Pancreas (tissue), 10 donors: ENCODE measurements at regions not wholly inside any gene's neighbourhood (a gene's known extent, or its start where the extent isn't known, plus 50 kb on each side); places are given as distances from the start of the nearest gene placed in this dataset.

Experiments used
- ATAC-seq, 4 donors: fragments of 200-7000 bp; cut with Tn5 transposase; one replicate each; pipeline versions ENCODE4 v1.8.0 to v1.9.1; 2020; ENCODE audit warnings: mild to moderate bottlenecking in 4 of 4, moderate library complexity in 4 of 4
- DNase-seq, 6 donors: peaks; one replicate each; pipeline ENCODE4 v3.0.0-alpha.2; 2020
- FAIRE-seq: peaks from 2 replicates; lab custom pipeline; 2012; peaks lifted over from hg19 to GRCh38; lab: Jason Lieb, UNC
- H3K27ac ChIP-seq, 4 donors: fragments of 200-600 bp; sonication (generic); 1 replicate in 3 of 4; 2 replicates in 1 of 4; pipeline versions ENCODE4 v1.5.0 to v1.8.0; 2020
- H3K27me3 ChIP-seq, 4 donors: fragments of 200-600 bp; one replicate each; pipeline ENCODE4 v1.8.0; 2021
- H3K36me3 ChIP-seq, 3 donors: fragments of 200-600 bp; sonication (generic) in 1 of 3; one replicate each; pipeline versions ENCODE4 v1.5.0 to v1.8.0; 2020 to 2021
- H3K4me1 ChIP-seq, 3 donors: fragments of 200-600 bp; one replicate each; pipeline ENCODE4 v1.8.0; 2021
- H3K4me3 ChIP-seq, 4 donors: fragments of 200-600 bp; sonication (generic) in 2 of 4; one replicate each; pipeline versions ENCODE4 v1.5.0 to v1.8.0; 2020 to 2021
- H3K9me3 ChIP-seq, 4 donors: fragments of 200-600 bp; one replicate each; pipeline ENCODE4 v1.8.0; 2021
- WGBS, 2 donors: extraction: QIAGEN DNeasy Blood & Tissue Kit; methylation state at CpG; one replicate each; pipeline ENCODE4 v1.1.7; 2013; 5-methylcytosine and 5-hydroxymethylcytosine counted together
- intact Hi-C, 3 donors: fragments of 100-400 bp; cut with DNase I; formaldehyde crosslinking; loops; one replicate each; pipeline versions ENCODE4 v1.11.1 to v1.14.2; 2022
- TF ChIP-seq, protein P1 (sequence below), 4 donors: fragments of 200-600 bp; sonication (generic) in 3 of 4; IDR thresholded peaks; one replicate each; pipeline versions ENCODE4 v1.5.0 to v1.8.0; 2021; ENCODE audit warnings: antibody characterized with exemption in 4 of 4
- donor health status: healthy with polysubstance abuse.
- donor health status: DM: no; HTN: no; CAD: no; lungs with moderate emphysema.
- donor health status: DM: no; HTN: no; CAD: no.
- donor health status: control.
- donor health status: control.
- donor health status: Bipolar disorder and iron deficiency.
- donor health status: DM: yes; HTN: yes; CAD: no.
- donor health status: DM: no; HTN: no; CAD: no.
- donor health status: DM: no; HTN: no; CAD: no.
- donor health status: DM: yes; HTN: yes; CAD: no.

DNA sequence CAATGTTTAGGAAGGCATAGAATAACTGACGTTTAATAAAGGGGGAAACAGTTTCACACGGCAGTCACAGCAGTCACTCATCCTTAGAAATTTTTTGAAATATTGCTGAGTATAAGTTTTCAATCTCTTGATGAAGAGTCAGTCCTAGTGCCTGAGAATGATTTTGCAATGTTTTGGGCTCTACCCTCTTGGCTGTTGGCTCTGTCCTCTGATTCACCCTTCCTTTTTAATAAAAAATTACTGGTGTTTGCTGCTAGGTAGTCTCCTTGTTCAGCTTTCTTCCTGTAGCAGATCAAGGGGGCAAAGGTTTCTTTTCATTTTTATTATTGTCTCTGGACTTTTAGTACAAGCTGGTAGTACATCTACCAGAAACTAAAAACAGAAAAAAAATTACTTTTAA, 194.3 kb upstream of the ANO3 start:
- ATAC-seq: no peak
- Histone ChIP-seq H3K27ac (no peak overlapping the region), H3K4me1 (no peaks in the 10 kb centered on the region), H3K36me3 (no peaks in the 10 kb centered on the region), H3K9me3 (no peaks in the 10 kb centered on the region), H3K27me3 (no peaks in the 10 kb centered on the region), H3K4me3 (no peak overlapping the region)
- no peak for DNase-seq
- no peak for FAIRE-seq
- intact Hi-C loops: no loop called here
- 81 to 92% methylated on average over 2 of the region's 2 CpGs for WGBS, 2 donors
- TF ChIP-seq, protein P1, sequence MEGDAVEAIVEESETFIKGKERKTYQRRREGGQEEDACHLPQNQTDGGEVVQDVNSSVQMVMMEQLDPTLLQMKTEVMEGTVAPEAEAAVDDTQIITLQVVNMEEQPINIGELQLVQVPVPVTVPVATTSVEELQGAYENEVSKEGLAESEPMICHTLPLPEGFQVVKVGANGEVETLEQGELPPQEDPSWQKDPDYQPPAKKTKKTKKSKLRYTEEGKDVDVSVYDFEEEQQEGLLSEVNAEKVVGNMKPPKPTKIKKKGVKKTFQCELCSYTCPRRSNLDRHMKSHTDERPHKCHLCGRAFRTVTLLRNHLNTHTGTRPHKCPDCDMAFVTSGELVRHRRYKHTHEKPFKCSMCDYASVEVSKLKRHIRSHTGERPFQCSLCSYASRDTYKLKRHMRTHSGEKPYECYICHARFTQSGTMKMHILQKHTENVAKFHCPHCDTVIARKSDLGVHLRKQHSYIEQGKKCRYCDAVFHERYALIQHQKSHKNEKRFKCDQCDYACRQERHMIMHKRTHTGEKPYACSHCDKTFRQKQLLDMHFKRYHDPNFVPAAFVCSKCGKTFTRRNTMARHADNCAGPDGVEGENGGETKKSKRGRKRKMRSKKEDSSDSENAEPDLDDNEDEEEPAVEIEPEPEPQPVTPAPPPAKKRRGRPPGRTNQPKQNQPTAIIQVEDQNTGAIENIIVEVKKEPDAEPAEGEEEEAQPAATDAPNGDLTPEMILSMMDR (IDR thresholded peaks at IDR 0.05): no peak

DNA sequence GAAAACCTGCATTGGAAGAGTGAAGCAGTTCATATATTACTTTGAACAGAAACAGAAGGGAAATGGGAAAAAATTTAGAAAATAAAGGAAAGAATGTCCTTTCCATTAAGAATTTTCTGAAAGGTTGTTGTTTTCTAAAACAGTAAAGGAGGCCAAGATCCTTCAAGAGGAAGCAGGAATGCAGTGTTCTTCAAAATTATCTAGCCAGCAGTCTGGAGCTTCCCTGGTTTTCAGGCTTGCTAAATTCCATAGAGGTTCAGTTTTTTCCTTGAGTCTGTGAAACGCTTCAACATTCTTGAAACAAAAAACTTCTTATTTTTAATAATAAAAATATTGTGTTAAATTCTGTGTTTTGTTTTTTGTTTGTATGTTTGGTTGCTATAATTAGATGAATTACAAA, 189.0 kb upstream of the ANO3 start:
- intact Hi-C loops: no loop called here
- FAIRE-seq: no peak
- WGBS, 2 donors: 89 to 95% methylated on average over 1 of the region's 1 CpG
- no peaks in the 10 kb centered on the region for H3K27me3 ChIP-seq
- no peaks in the 10 kb centered on the region for H3K9me3 ChIP-seq
- H3K4me3 ChIP-seq: no peak overlapping the region
- DNase-seq: no peak
- no peak for ATAC-seq
- H3K4me1 ChIP-seq: peaks cover 5 to 15% (median 11%) of the 10 kb centered on the region in 3 donors
- TF ChIP-seq, protein P1 (IDR thresholded peaks at IDR 0.05): no peak
- H3K36me3 ChIP-seq: no peaks in the 10 kb centered on the region
- no peak overlapping the region for H3K27ac ChIP-seq

DNA sequence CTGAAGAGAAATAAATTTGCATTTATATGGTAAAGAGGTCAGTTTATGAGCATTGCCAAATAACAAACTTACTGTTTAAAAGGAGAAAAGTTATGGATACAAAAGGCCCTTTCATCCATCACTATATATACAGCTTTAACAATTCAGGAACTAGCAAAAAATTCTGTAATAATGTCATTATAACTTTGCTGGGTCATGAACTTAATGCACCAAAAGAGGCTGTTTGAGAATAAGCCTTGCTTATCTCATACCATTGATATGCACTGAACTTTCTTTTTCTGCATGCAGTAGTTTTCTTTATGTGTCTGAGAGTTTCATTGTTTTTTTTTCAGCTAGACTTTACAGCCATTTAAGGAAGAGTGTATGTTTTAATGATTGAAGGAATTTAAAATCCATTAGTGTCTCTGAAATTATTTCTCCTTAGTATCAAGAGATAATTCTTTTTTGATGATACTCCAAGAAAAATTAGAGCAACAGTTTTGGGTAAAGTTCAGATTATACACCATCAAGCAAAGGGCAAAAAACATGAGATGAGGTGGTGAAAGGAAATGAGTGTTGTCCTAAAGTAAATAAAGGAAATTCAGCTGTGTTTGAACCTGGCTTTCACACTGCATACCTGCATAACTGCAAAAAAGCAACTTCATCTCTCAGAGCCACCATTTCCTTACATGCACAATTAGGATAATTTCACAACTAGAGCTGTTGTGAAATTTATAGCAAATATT, 188.2 kb upstream of the ANO3 start:
- intact Hi-C loops: no loop called here
- DNase-seq (no peak), ATAC-seq (peak in 3 of 4 donors; percentile 51 to 79 (median 54)), FAIRE-seq (no peak)
- H3K27me3 ChIP-seq: no peaks in the 10 kb centered on the region
- no peaks in the 10 kb centered on the region for H3K36me3 ChIP-seq
- no peaks in the 10 kb centered on the region for H3K9me3 ChIP-seq
- H3K27ac ChIP-seq: no peak overlapping the region
- peaks cover 5 to 15% (median 11%) of the 10 kb centered on the region in 3 donors for H3K4me1 ChIP-seq
- no peak overlapping the region for H3K4me3 ChIP-seq
- TF ChIP-seq, protein P1 (IDR thresholded peaks at IDR 0.05): no peak

DNA sequence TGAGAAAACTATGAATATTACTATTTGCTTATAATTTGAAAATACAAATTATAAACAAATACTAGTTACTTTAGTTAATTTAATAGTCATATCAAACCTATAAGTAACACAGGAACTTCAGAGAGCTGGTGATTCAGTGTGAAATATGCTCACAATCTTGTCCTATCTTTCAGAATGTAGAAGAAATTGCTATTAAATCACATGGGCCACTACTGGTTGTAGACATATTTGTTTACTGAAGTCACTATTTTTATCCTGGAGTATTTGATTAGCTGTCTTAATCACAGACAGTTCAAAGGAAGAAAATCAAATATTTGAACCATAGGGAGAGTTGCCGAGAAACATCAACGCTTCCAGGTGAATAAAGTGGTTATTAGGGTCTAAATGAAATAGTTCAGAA, 187.6 kb upstream of the ANO3 start:
- Histone ChIP-seq H3K36me3 (no peaks in the 10 kb centered on the region), H3K27ac (no peak overlapping the region), H3K4me3 (no peak overlapping the region), H3K27me3 (no peaks in the 10 kb centered on the region), H3K4me1 (peaks cover 5 to 15% (median 11%) of the 10 kb centered on the region in 3 donors), H3K9me3 (no peaks in the 10 kb centered on the region)
- 8 to 24% methylated on average over 2 of the region's 2 CpGs for WGBS, 2 donors
- ATAC-seq: peak in 2 of 4 donors; percentile 23 to 67
- no peak for FAIRE-seq
- DNase-seq: no peak
- TF ChIP-seq, protein P1 (IDR thresholded peaks at IDR 0.05): no peak
- intact Hi-C loops: no loop called here

DNA sequence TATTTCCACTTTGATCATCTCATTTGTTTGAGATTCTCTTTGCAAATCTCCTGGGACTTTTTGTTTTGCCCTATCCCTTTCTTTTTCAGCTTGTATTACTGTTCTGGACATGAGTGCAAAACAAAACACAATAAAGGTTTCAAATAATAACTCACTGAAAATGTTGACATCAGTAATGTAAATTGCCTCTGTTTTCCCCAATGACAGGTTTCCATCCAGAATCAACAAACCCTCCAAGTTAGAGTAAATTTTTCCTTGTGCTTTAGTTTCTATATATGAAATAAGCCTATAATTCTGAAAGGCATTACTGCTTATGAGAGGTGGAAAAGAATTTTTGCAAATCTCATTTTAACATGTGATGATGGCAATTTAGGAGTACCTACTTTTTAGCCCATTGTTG, 187.0 kb upstream of the ANO3 start:
- H3K9me3 ChIP-seq: no peaks in the 10 kb centered on the region
- intact Hi-C loops: no loop called here

More for the DNA sequence above, 187.0 kb upstream of the ANO3 start:
- no peaks in the 10 kb centered on the region for H3K27me3 ChIP-seq
- no peak for FAIRE-seq
- H3K36me3 ChIP-seq: no peaks in the 10 kb centered on the region
- H3K27ac ChIP-seq: no peak overlapping the region
- TF ChIP-seq, protein P1 (IDR thresholded peaks at IDR 0.05): no peak
- ATAC-seq: no peak
- H3K4me3 ChIP-seq: no peak overlapping the region
- H3K4me1 ChIP-seq: peaks cover 5 to 15% (median 11%) of the 10 kb centered on the region in 3 donors
- no peak for DNase-seq
